Fibroblast of lung (primary cell): ENCODE measurements at regions not wholly inside any gene's neighbourhood (a gene's known extent, or its start where the extent isn't known, plus 50 kb on each side); places are given as distances from the start of the nearest gene placed in this dataset.
"Not testable (repeated sequence)": the region's sequence is repeated elsewhere in the genome, so short reads cannot be mapped to it uniquely, and the experiment has no call there.

ENCODE experiments used
- DNase-seq, 2 donors: peaks; one replicate each; pipeline versions ENCODE4 v3.0.0 to v3.0.0-alpha.2; 2010; ENCODE audit warnings: low read depth in 2 of 2
- H2AFZ ChIP-seq: 2 replicates; pipeline ENCODE4 v1.5.1; 2012; ENCODE audit warnings: low read length, control low read depth, inconsistent platforms
- H3K27ac ChIP-seq: 2 replicates; pipeline ENCODE4 v1.5.1; 2011; ENCODE audit warnings: low read length, control low read depth; ENCODE audit not compliant: insufficient read depth
- H3K27me3 ChIP-seq: 2 replicates; pipeline ENCODE4 v1.5.1; 2011; ENCODE audit warnings: mild to moderate bottlenecking, low read length; ENCODE audit not compliant: control insufficient read depth, insufficient read depth
- H3K36me3 ChIP-seq: 2 replicates; pipeline ENCODE4 v1.5.1; 2011; ENCODE audit warnings: low read length; ENCODE audit not compliant: control insufficient read depth, insufficient read depth
- H3K4me1 ChIP-seq: 2 replicates; pipeline ENCODE4 v1.5.1; 2011; ENCODE audit warnings: low read length; ENCODE audit not compliant: control insufficient read depth, insufficient read depth; ENCODE audit errors: extremely low read depth
- H3K4me2 ChIP-seq: 2 replicates; pipeline ENCODE4 v1.5.1; 2011; ENCODE audit warnings: low read length, control low read depth; ENCODE audit not compliant: insufficient read depth; ENCODE audit errors: extremely low read depth
- H3K4me3 ChIP-seq, 4 experiments: fragments of 200-600 bp in 1 of 4; sonication (generic) in 1 of 4; replicated peaks in 1 of 4; 2 replicates each; pipeline ENCODE4 v1.5.1; 2011 to 2016; ENCODE audit warnings: low read length in 4 of 4, low read depth in 3 of 4, mild to moderate bottlenecking in 3 of 4, control low read depth in 2 of 4, inconsistent platforms in 1 of 4, mixed read lengths in 1 of 4; ENCODE audit not compliant: insufficient read depth in 1 of 4; ENCODE audit errors: control extremely low read depth in 1 of 4
- H3K79me2 ChIP-seq: 2 replicates; pipeline ENCODE4 v1.5.1; 2012; ENCODE audit warnings: mild to moderate bottlenecking, low read length, inconsistent platforms; ENCODE audit not compliant: control insufficient read depth, insufficient read depth
- H3K9ac ChIP-seq: 2 replicates; pipeline ENCODE4 v1.5.1; 2011; ENCODE audit warnings: mild to moderate bottlenecking, low read length, control low read depth; ENCODE audit not compliant: insufficient read depth
- H3K9me3 ChIP-seq: 2 replicates; pipeline ENCODE4 v1.5.1; 2012; ENCODE audit warnings: low read depth, low read length; ENCODE audit not compliant: control insufficient read depth, insufficient read depth
- H4K20me1 ChIP-seq: 2 replicates; pipeline ENCODE4 v1.5.1; 2011; ENCODE audit warnings: low read length; ENCODE audit not compliant: control insufficient read depth, insufficient read depth; ENCODE audit errors: extremely low read depth
- CTCF ChIP-seq, 2 donors: IDR thresholded peaks in 1 of 2; conservative IDR thresholded peaks in 1 of 2; 1 replicate in 1 of 2; 2 replicates in 1 of 2; pipeline ENCODE4 v1.5.1; 2011 to 2012; ENCODE audit warnings: low read length in 2 of 2, control low read depth in 1 of 2, inconsistent platforms in 1 of 2, low read depth in 1 of 2, mild to moderate bottlenecking in 1 of 2
- EZH2 ChIP-seq: IDR thresholded peaks from 2 replicates; pipeline ENCODE4 v1.5.1; 2012; ENCODE audit warnings: low read length, control low read depth, mild to moderate bottlenecking; ENCODE audit errors: missing control alignments

GRCh38 chr5:156221816-156222215 lies 105.1 kb upstream of the SGCD start:
- Histone ChIP-seq H3K4me1 (no peaks in the 10 kb centered on the region), H3K4me2 (no peak overlapping the region), H3K4me3 (no peak overlapping the region), H2AFZ (no peak overlapping the region), H4K20me1 (no peaks in the 10 kb centered on the region), H3K27ac (no peak overlapping the region), H3K27me3 (no peaks in the 10 kb centered on the region), H3K36me3 (no peaks in the 10 kb centered on the region), H3K79me2 (no peaks in the 10 kb centered on the region), H3K9ac (no peak overlapping the region), H3K9me3 (no peaks in the 10 kb centered on the region)
- TF ChIP-seq EZH2 = no peak
- no peak for TF ChIP-seq CTCF (conservative IDR thresholded peaks at IDR 0.05 in 1 of 2, IDR thresholded peaks at IDR 0.05 in 1 of 2; ENCODE audit: low read depth in 1 of 2, low read length in 2 of 2)
- no peak for DNase-seq

GRCh38 chr5:156223547-156223946 lies 103.4 kb upstream of the SGCD start:
- no peak overlapping the region for H3K9ac ChIP-seq
- no peak overlapping the region for H3K27ac ChIP-seq
- H3K36me3 ChIP-seq = no peaks in the 10 kb centered on the region
- no peaks in the 10 kb centered on the region for H3K27me3 ChIP-seq
- no peaks in the 10 kb centered on the region for H3K4me1 ChIP-seq
- no peaks in the 10 kb centered on the region for H3K79me2 ChIP-seq
- no peak for DNase-seq
- no peaks in the 10 kb centered on the region for H3K9me3 ChIP-seq
- TF ChIP-seq EZH2 (no peak), CTCF (conservative IDR thresholded peaks at IDR 0.05 in 1 of 2, IDR thresholded peaks at IDR 0.05 in 1 of 2; ENCODE audit: low read depth in 1 of 2, low read length in 2 of 2) (no peak)
- H3K4me3 ChIP-seq = no peak overlapping the region
- H2AFZ ChIP-seq = no peak overlapping the region
- H3K4me2 ChIP-seq = no peak overlapping the region
- no peaks in the 10 kb centered on the region for H4K20me1 ChIP-seq

- not testable (repeated sequence) for DNase-seq, H3K79me2 ChIP-seq, H3K36me3 ChIP-seq, H3K9me3 ChIP-seq, H3K27ac ChIP-seq, H3K4me3 ChIP-seq, H3K9ac ChIP-seq, H2AFZ ChIP-seq, H3K4me2 ChIP-seq, H4K20me1 ChIP-seq, H3K27me3 ChIP-seq, H3K4me1 ChIP-seq
Observed at GRCh38 chr5:156226485-156226884, 100.5 kb upstream of the SGCD start.

- H3K9me3 ChIP-seq = no peaks in the 10 kb centered on the region
- H3K27ac ChIP-seq = no peak overlapping the region
- H3K4me2 ChIP-seq = no peak overlapping the region
- no peak overlapping the region for H2AFZ ChIP-seq
- H3K4me1 ChIP-seq = no peaks in the 10 kb centered on the region
- no peaks in the 10 kb centered on the region for H4K20me1 ChIP-seq
- DNase-seq = no peak
- no peaks in the 10 kb centered on the region for H3K36me3 ChIP-seq
- TF ChIP-seq EZH2 (no peak), CTCF (conservative IDR thresholded peaks at IDR 0.05 in 1 of 2, IDR thresholded peaks at IDR 0.05 in 1 of 2; ENCODE audit: low read depth in 1 of 2, low read length in 2 of 2) (no peak)
- H3K4me3 ChIP-seq = no peak overlapping the region
- no peaks in the 10 kb centered on the region for H3K27me3 ChIP-seq
- H3K79me2 ChIP-seq = no peaks in the 10 kb centered on the region
- H3K9ac ChIP-seq = no peak overlapping the region
Observed at GRCh38 chr5:156230887-156231286, 96.1 kb upstream of the SGCD start.
